GM18951 (cell line): ENCODE measurements at regions not wholly inside any gene's neighbourhood (a gene's known extent, or its start where the extent isn't known, plus 50 kb on each side); places are given as distances from the start of the nearest gene placed in this dataset.
"Not testable (repeated sequence)": the region's sequence is repeated elsewhere in the genome, so short reads cannot be mapped to it uniquely, and the experiment has no call there.

ENCODE experiments used
- POLR2A ChIP-seq: IDR thresholded peaks from 4 replicates; pipeline ENCODE4 v1.6.1; 2011; ENCODE audit warnings: mild to moderate bottlenecking; ENCODE audit not compliant: insufficient read length, insufficient read depth; ENCODE audit errors: extremely low read depth
- in situ Hi-C: fragments of 300-500 bp; cut with MboI; formaldehyde crosslinking; loops from one replicate; pipeline ENCODE4 v1.12.0; 2022; ENCODE audit warnings: low sequenced_read_pairs, mixed read lengths, inconsistent platforms; ENCODE audit not compliant: unreplicated experiment

DNA sequence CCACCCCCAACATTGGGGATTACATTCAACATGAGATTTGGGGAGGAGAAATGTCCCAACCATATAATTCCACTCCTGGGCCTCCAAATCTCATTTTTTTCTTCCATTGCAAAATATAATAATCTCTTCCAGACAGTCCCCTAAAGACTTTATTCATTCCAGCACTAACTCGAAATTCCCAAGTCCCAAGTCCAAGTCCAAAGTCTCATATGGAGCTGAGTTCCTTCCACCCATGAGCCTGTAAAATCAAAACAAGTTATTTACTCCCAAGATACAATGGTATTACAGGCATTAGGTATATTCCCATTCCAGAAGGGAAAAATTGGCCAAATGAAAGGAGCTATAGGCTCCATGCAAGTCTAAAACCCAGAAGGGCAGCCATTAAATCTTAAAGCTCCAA is 56.7 kb downstream of the P2RY1 start:
- in situ Hi-C loops, result no loop called here
- no peak for TF ChIP-seq POLR2A

DNA sequence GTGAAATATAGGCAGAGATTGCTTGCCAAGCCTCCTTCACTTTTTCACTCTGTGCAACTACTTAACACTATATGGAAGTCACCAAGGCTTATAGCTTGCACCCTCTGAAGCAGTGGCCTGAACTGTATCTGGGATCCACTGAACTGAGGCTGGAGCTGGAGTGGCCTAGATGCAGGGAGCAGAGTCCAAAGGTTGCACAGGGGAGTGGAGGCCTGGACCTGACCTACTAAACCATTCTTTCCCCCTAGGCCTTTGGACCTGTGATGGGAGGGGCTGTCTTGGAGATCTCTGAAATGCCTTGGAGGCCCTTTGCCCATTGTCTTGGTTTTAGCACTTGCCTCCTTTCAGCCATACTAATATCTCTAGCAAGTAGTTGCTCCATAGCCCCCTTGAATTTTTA is 57.5 kb downstream of the P2RY1 start:
- in situ Hi-C loops, result no loop called here
- no peak for TF ChIP-seq POLR2A

DNA sequence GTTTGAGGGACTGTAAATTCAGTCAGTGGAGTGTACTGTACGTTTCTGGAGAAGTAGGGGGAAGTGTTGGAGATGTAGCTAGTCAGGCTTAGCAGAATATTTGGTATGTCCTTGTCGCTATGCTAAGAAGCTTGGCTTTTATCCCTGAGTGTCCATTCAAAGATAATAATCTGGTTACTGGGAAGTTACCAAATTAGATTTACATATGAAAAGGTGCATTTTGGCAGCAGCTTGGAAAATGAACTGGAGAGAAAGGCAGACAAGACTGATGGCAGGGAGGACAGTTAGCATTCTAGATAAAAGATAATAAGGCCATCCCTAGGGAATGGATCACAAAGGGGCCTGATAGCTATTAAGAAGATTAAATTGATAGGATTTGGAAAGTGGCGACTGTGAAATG is 58.7 kb downstream of the P2RY1 start:
- in situ Hi-C loops, result no loop called here
- no peak for TF ChIP-seq POLR2A

DNA sequence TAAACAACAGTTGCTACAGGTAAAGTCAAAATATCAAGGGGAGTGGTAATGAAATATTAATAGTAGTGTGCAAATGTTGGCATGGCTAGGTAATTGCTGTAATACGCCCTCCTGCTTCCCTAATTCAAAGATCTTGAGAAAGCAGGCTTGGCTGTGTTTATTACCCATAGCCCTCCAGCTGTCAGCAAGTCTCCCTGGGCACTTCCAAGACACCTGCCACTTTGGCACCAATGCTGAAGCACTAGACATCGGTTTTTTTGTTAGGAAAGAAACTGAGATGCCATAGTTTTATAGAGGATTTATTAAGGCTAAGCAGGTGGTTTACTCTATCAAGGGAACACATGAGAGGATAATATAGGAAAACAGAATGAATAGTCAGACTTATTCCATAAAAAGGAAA is 64.4 kb downstream of the P2RY1 start:
- TF ChIP-seq POLR2A, result no peak
- in situ Hi-C loops, result no loop called here

DNA sequence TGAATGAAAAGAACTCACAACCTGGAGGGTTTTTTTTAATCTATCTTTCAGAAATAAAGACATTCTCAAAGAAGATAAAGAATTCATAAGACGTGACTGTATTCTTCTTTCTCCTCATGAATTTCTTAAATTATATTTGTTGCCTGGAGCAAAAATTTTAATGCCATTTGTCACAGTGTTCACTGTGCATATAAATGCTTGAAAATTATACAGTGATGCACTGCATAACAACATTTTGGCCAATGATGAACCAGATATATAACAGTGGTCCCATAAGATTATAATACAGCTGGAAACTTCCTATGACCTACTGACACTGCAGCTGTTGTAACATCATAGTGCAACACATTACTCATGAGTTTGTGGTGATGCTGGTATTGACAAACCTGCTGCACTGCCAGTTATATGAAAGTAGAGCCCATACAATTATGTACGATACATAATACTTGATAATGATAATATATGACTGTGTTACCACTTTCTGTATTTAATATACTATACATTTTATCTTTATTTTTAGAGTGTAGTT is 67.3 kb downstream of the P2RY1 start:
- in situ Hi-C loops, result no loop called here

DNA sequence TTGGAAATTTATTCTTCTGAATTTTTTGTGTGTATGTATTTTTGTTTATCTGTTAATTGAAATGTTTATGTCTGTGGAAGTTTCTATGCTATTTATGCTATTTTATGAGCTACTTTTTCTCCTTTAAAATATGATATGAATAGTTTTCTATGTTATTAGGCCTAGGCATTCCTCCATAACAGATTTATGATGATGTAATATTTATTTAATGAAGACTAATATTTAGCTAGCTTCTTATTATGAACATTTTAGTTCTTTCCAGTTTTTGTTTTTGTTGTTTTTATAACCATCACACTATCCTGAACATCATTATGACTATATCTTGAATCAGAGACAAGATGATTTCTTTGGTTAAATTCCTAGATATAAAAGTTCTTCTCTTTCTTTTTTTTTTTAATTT is 70.7 kb downstream of the P2RY1 start:
- in situ Hi-C loops, result no loop called here
- TF ChIP-seq POLR2A, result no peak

More for the DNA sequence above, 67.3 kb downstream of the P2RY1 start:
- no peak for TF ChIP-seq POLR2A

DNA sequence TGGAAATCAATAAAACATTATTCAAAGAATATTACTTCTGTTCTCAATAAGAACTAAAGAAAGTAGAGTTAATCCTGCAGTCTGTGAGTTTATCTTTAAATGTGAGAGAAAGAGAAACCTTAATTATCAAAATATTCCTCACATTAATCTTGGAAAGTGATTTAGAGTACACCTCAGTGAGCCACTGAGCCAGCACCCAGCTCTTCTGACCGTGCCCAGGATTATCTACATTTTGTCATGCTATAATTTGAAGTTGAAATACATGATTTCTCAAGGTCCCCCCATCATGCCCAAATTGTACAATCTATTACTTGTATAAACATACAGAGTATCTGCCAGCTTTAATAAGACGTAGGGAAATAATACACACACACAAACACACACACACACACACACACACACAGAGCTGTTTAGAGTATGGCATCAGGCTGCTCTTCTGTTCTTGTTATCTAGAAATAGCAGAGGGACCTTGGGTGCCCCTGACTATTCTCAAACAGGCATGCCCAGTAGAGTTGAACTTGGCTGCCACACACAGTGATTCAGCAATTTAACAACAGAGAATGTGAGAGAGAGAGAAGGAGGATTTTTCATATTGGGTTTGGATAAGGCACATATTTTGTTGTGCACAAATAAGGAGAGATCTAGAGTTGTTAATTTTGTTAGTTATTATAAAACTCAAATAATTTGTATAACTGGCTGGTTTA is 74.4 kb downstream of the P2RY1 start:
- TF ChIP-seq POLR2A, result no peak
- in situ Hi-C loops, result no loop called here

DNA sequence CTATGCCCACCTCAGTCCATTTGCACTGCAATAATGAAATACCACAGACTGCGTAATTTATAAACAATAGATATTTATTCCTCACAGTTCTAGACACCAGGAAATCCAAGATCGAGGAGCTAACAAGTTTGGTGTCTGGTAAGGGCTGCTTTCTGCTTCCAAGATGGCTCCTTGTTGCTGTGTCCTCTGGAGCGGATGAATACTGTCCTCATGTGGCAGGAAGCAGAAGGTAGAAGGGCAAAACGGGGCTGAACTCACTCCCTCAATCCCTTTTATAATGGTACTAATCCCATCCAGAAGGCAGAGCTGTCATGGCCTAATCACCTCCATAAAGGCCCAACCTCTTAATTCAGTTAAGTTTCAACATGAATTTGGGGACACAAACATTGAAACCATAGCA is 75.3 kb downstream of the P2RY1 start:
- in situ Hi-C loops, result no loop called here
- no peak for TF ChIP-seq POLR2A

DNA sequence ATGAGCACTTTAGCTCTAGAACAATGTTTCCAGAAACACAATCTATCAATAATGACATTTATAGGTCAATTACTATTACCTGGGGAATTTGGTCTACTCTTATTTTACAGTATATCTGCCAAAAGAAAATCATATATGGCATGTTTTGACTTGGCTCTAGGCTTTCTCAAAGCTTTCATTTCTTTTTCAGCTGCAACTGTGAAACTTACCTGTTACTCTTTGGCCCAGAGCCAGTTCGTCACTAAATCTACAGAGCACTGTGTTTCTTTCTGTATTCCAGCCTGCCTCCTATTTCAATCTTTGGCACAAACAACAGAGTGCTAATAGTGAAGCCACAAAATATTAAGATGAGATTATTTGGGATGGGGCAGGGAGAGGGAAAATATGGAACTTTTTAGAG is 76.0 kb downstream of the P2RY1 start:
- TF ChIP-seq POLR2A, result no peak
- in situ Hi-C loops, result no loop called here

DNA sequence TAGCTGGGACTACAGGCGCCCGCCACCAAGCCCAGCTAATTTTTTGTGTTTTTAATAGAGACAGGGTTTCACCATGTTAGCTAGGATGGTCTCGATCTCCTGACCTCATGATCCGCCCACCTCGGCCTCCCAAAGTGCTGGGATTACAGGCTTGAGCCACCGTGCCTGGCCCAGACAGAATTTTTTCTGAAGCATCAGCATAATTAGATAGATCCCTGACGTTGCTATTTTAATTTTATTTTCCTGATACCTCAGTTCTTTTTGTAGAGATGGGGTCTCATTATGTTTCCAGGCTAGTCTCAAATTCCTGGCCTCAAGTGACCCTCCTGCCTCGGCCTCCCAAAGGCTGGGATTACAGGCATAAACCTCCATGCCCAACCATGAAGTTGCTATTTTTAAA is 79.8 kb downstream of the P2RY1 start:
- in situ Hi-C loops, result not testable (repeated sequence)

DNA sequence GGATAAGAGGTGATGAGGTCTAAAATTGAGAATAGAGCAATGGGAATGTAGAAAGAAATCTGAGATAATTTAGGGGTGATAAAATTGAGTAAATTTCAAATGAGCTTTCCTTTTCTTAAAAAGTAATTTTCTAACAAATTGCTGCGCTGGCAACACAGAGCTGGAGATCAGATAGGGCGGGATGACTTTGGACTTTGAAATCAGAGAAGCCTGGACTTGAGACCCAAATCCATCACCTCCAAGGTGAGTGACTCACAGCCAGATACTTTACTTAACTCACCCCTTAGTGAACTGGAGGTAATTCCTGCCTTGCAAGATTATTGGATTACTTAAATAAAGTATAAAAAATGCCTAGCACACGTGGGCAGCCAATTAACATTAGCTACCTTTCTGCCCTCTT is 80.8 kb downstream of the P2RY1 start:
- in situ Hi-C loops, result no loop called here
- TF ChIP-seq POLR2A, result no peak

DNA sequence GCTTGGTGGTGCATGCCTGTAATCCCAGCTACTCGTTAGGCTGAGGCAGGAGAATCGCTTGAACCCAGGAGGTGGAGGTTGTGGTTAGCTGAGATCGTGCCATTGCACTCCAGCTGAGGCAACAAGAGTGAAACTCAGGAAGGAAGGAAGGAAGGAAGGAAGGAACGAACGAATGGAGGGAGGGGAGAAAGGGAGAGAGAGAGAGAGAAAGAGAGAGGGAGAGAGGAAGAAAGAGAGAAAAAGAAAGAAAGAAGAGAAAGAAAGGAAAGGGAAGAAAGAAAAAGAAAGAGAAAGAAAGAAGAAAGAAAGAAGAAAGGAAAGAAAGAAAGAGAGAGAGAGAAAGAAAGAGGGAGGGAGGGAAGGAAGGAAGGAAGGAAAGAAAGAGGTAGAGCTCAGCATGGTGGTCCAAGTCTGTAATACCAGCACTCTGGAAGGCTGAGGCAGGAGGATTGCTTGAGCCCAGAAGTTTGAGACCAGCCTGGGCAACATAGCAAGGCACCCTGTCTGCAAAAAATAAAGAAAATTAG is 81.9 kb downstream of the P2RY1 start:
- no peak for TF ChIP-seq POLR2A

DNA sequence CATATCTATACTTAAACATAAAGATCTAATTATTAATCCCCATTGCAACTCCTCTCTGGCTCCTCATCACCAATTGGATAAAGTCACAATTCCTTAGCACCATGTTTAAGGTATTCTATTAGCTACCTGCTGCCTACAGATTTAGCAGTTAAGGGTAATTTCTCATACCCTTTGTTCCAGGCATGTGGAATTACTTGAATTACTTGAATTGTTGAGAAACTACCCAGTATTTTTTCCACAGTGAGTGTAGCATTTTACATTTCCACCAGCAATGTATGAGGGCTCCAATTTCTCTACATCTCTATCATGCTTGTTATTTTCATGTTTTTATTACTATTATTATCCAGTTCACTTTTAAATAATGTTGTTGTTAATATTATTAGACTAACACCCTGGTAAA is 86.4 kb downstream of the P2RY1 start:
- in situ Hi-C loops, result no loop called here
- no peak for TF ChIP-seq POLR2A

More for the DNA sequence above, 81.9 kb downstream of the P2RY1 start:
- in situ Hi-C loops, result no loop called here

DNA sequence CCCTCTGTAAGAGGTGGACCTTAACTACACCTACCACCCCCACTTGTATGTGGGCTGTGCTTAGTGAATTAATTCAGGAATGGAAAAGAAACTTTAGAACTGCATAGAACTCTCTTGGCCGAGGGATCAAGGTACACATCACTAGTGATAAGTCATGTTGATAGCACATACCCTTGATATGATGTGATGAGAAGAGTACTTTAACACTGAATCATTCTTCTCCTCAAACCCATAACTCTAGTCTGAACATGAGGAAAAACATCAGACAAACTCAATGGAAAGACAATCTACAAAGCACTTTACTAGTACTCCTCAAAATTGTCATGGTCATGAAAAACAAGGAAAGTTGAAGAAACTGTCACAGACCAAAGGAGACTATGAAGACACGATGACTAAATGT is 87.6 kb downstream of the P2RY1 start:
- in situ Hi-C loops, result no loop called here
- TF ChIP-seq POLR2A, result no peak
